ENCODE measurements at regions not wholly inside any gene's neighbourhood (a gene's known extent, or its start where the extent isn't known, plus 50 kb on each side); places are given as distances from the start of the nearest gene placed in this dataset.

- no peaks in the 10 kb centered on the region for H3K9me3 ChIP-seq (ENCODE audit: insufficient read depth, low read length)
- no peaks in the 10 kb centered on the region for H3K79me2 ChIP-seq (ENCODE audit: insufficient read depth, low read length)
- H4K20me1 ChIP-seq (ENCODE audit: low read depth, low read length), result no peaks in the 10 kb centered on the region
- H3K4me3 ChIP-seq (ENCODE audit: insufficient read depth, low read length, poor library complexity, severe bottlenecking), result no peak overlapping the region
- no peaks in the 10 kb centered on the region for H3F3A ChIP-seq (ENCODE audit: insufficient read depth)
- no peak overlapping the region for H2AFZ ChIP-seq (ENCODE audit: low read depth, low read length, severe bottlenecking)
- TF ChIP-seq EZH2phosphoT487 (conservative IDR thresholded peaks at IDR 0.05; ENCODE audit: low read length) (no peak), CTCF (IDR thresholded peaks at IDR 0.05; ENCODE audit: insufficient read depth, low read length, poor library complexity, severe bottlenecking) (no peak)
- no peak overlapping the region for H3K27ac ChIP-seq (ENCODE audit: low read depth, low read length)
- no peak overlapping the region for H3K4me2 ChIP-seq (ENCODE audit: low read depth, low read length, poor library complexity, severe bottlenecking)
- no peaks in the 10 kb centered on the region for H3K9me2 ChIP-seq (replicated peaks; ENCODE audit: insufficient read depth, low read length)
- no peaks in the 10 kb centered on the region for H3K27me3 ChIP-seq (ENCODE audit: low read length)
- H3K36me3 ChIP-seq (ENCODE audit: low read length), result no peaks in the 10 kb centered on the region
- no peak overlapping the region for H3K9ac ChIP-seq (ENCODE audit: low read length)
Measured at GRCh38 chr9:80086822-80087345, 515.1 kb downstream of the TLE4 start.

GRCh38 chr9:80086386-80086785, 514.6 kb downstream of the TLE4 start:
- Histone ChIP-seq H3K9me3 (ENCODE audit: insufficient read depth, low read length) (no peaks in the 10 kb centered on the region), H3K79me2 (ENCODE audit: insufficient read depth, low read length) (no peaks in the 10 kb centered on the region), H3K27me3 (ENCODE audit: low read length) (no peaks in the 10 kb centered on the region), H3K27ac (ENCODE audit: low read depth, low read length) (no peak overlapping the region), H3F3A (ENCODE audit: insufficient read depth) (no peaks in the 10 kb centered on the region), H3K4me3 (ENCODE audit: insufficient read depth, low read length, poor library complexity, severe bottlenecking) (no peak overlapping the region), H3K4me2 (ENCODE audit: low read depth, low read length, poor library complexity, severe bottlenecking) (no peak overlapping the region), H3K36me3 (ENCODE audit: low read length) (no peaks in the 10 kb centered on the region), H4K20me1 (ENCODE audit: low read depth, low read length) (no peaks in the 10 kb centered on the region), H3K9me2 (replicated peaks; ENCODE audit: insufficient read depth, low read length) (no peaks in the 10 kb centered on the region), H2AFZ (ENCODE audit: low read depth, low read length, severe bottlenecking) (no peak overlapping the region), H3K9ac (ENCODE audit: low read length) (no peak overlapping the region)
- TF ChIP-seq EZH2phosphoT487 (conservative IDR thresholded peaks at IDR 0.05; ENCODE audit: low read length) (no peak), CTCF (IDR thresholded peaks at IDR 0.05; ENCODE audit: insufficient read depth, low read length, poor library complexity, severe bottlenecking) (no peak)

GRCh38 chr9:80085668-80086067, 513.9 kb downstream of the TLE4 start:
- no peaks in the 10 kb centered on the region for H3K79me2 ChIP-seq (ENCODE audit: insufficient read depth, low read length)
- H3K9me2 ChIP-seq (replicated peaks; ENCODE audit: insufficient read depth, low read length), result no peaks in the 10 kb centered on the region
- no peak overlapping the region for H3K9ac ChIP-seq (ENCODE audit: low read length)
- H3K4me3 ChIP-seq (ENCODE audit: insufficient read depth, low read length, poor library complexity, severe bottlenecking), result no peak overlapping the region
- H3K36me3 ChIP-seq (ENCODE audit: low read length), result no peaks in the 10 kb centered on the region
- no peaks in the 10 kb centered on the region for H4K20me1 ChIP-seq (ENCODE audit: low read depth, low read length)
- no peak overlapping the region for H3K4me2 ChIP-seq (ENCODE audit: low read depth, low read length, poor library complexity, severe bottlenecking)
- H2AFZ ChIP-seq (ENCODE audit: low read depth, low read length, severe bottlenecking), result no peak overlapping the region
- H3K27me3 ChIP-seq (ENCODE audit: low read length), result no peaks in the 10 kb centered on the region
- H3F3A ChIP-seq (ENCODE audit: insufficient read depth), result no peaks in the 10 kb centered on the region
- H3K9me3 ChIP-seq (ENCODE audit: insufficient read depth, low read length), result no peaks in the 10 kb centered on the region
- TF ChIP-seq CTCF (IDR thresholded peaks at IDR 0.05; ENCODE audit: insufficient read depth, low read length, poor library complexity, severe bottlenecking), result no peak
- no peak for TF ChIP-seq EZH2phosphoT487 (conservative IDR thresholded peaks at IDR 0.05; ENCODE audit: low read length)
- H3K27ac ChIP-seq (ENCODE audit: low read depth, low read length), result no peak overlapping the region
